PFSK-1 (cell line): ENCODE measurements at regions not wholly inside any gene's neighbourhood (a gene's known extent, or its start where the extent isn't known, plus 50 kb on each side); places are given as distances from the start of the nearest gene placed in this dataset.

Experiments
- FOXP2 ChIP-seq: optimal IDR thresholded peaks from 2 replicates; pipeline ENCODE3; 2011; ENCODE audit warnings: borderline replicate concordance, control low read depth, inconsistent platforms; ENCODE audit not compliant: insufficient read depth; ENCODE audit errors: extremely low read length, extremely low read depth
- POLR2AphosphoS5 ChIP-seq: IDR thresholded peaks from 2 replicates; pipeline ENCODE4 v1.6.1; 2012; ENCODE audit warnings: low read depth, mild to moderate bottlenecking, control low read depth, low read length, moderate library complexity
- SIN3A ChIP-seq: IDR thresholded peaks from 2 replicates; pipeline ENCODE4 v1.6.1; 2012; ENCODE audit warnings: mild to moderate bottlenecking, low read length, moderate library complexity, borderline replicate concordance; ENCODE audit not compliant: insufficient read depth
- TAF1 ChIP-seq: IDR thresholded peaks from 2 replicates; pipeline ENCODE4 v1.6.1; 2012; ENCODE audit warnings: low read length, control low read depth, borderline replicate concordance; ENCODE audit not compliant: insufficient read depth
- TF ChIP-seq, protein P1 (sequence below), 2 experiments: IDR thresholded peaks; 2 replicates each; pipeline versions ENCODE4 v1.6.1 to v1.8.0; 2011 to 2012; ENCODE audit warnings: low read depth in 2 of 2, low read length in 2 of 2, control low read depth in 1 of 2, inconsistent platforms in 1 of 2, mild to moderate bottlenecking in 1 of 2, moderate library complexity in 1 of 2; ENCODE audit not compliant: insufficient read depth in 1 of 2

DNA sequence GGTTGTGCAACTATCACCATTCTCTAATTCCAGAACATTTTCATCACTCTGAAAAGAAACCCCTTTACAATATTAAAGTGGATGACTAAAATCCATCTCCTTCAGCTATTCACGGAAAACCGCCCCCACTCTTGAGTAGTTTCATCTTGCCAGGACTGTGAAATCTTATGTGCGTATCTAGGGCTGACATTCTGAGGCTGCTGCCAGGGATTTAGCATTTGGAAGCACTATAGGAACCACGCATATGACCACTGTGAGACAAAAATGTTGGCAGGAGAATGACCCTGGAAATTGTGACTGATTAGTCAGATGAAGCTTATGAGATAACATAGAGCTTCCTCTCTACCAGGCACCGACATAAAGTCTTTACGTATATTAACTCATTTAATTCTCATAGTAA is 305.2 kb upstream of the PDE3A start:
- TF ChIP-seq POLR2AphosphoS5: no peak
- TF ChIP-seq, protein P1, sequence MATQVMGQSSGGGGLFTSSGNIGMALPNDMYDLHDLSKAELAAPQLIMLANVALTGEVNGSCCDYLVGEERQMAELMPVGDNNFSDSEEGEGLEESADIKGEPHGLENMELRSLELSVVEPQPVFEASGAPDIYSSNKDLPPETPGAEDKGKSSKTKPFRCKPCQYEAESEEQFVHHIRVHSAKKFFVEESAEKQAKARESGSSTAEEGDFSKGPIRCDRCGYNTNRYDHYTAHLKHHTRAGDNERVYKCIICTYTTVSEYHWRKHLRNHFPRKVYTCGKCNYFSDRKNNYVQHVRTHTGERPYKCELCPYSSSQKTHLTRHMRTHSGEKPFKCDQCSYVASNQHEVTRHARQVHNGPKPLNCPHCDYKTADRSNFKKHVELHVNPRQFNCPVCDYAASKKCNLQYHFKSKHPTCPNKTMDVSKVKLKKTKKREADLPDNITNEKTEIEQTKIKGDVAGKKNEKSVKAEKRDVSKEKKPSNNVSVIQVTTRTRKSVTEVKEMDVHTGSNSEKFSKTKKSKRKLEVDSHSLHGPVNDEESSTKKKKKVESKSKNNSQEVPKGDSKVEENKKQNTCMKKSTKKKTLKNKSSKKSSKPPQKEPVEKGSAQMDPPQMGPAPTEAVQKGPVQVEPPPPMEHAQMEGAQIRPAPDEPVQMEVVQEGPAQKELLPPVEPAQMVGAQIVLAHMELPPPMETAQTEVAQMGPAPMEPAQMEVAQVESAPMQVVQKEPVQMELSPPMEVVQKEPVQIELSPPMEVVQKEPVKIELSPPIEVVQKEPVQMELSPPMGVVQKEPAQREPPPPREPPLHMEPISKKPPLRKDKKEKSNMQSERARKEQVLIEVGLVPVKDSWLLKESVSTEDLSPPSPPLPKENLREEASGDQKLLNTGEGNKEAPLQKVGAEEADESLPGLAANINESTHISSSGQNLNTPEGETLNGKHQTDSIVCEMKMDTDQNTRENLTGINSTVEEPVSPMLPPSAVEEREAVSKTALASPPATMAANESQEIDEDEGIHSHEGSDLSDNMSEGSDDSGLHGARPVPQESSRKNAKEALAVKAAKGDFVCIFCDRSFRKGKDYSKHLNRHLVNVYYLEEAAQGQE (IDR thresholded peaks at IDR 0.05; ENCODE audit: insufficient read depth in 1 of 2, low read depth in 2 of 2, low read length in 2 of 2): no peak
- no peak for TF ChIP-seq SIN3A
- TF ChIP-seq FOXP2: no peak
- no peak for TF ChIP-seq TAF1

- TF ChIP-seq SIN3A (no peak), FOXP2 (no peak), POLR2AphosphoS5 (no peak)
- TF ChIP-seq, protein P1 (IDR thresholded peaks at IDR 0.05; ENCODE audit: insufficient read depth in 1 of 2, low read depth in 2 of 2, low read length in 2 of 2): no peak
Observed at GRCh38 chr12:20077618-20078017, 290.7 kb upstream of the PDE3A start.

DNA sequence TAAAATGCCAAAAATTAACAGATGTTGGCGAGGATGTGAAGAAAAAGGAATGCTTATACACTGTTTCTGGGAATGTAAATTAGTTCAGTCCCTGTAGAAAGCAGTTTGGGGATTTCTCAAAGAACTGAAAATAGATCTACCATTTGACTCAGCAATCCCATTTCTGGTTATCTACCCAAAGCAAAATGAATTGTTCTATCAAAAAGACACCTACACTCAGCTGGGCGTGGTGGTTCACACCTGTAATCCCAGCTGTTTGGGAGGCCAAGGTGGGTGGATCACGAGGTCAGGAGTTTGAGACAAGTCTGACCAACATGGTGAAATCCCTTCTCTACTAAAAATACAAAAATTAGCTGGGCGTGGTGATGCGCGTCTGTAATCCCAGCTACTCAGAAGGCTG is 279.3 kb upstream of the PDE3A start:
- TF ChIP-seq TAF1 (no peak), FOXP2 (no peak), POLR2AphosphoS5 (no peak), SIN3A (no peak)
- TF ChIP-seq, protein P1 (IDR thresholded peaks at IDR 0.05; ENCODE audit: insufficient read depth in 1 of 2, low read depth in 2 of 2, low read length in 2 of 2): no peak

DNA sequence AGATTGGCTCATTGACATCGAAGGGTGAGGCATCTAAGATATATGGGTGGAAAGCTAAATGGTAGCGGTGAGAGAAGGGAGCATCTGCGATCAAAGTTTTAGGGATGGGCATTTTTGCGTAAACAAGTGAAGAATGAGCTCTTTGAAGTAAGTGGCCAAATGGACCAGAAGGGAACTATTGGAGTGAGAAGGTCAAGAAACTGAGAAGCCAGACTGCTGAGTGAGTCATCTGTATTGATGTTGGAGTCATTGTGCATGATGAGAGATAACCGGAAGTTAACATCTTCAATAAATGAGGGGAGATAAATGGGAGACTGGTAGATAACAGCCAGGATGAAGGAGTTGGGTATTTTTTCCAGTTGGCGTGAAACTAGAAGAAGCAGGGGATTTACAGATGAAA is 271.9 kb upstream of the PDE3A start:
- TF ChIP-seq, protein P1 (IDR thresholded peaks at IDR 0.05; ENCODE audit: insufficient read depth in 1 of 2, low read depth in 2 of 2, low read length in 2 of 2): no peak

- TF ChIP-seq TAF1 (no peak), POLR2AphosphoS5 (no peak), FOXP2 (no peak), SIN3A (no peak)
- TF ChIP-seq, protein P1 (IDR thresholded peaks at IDR 0.05; ENCODE audit: insufficient read depth in 1 of 2, low read depth in 2 of 2, low read length in 2 of 2): no peak
Observed at GRCh38 chr12:20097626-20098025, 270.7 kb upstream of the PDE3A start.
